ENCODE measurements at regions not wholly inside any gene's neighbourhood (a gene's known extent, or its start where the extent isn't known, plus 50 kb on each side); places are given as distances from the start of the nearest gene placed in this dataset.

DNA sequence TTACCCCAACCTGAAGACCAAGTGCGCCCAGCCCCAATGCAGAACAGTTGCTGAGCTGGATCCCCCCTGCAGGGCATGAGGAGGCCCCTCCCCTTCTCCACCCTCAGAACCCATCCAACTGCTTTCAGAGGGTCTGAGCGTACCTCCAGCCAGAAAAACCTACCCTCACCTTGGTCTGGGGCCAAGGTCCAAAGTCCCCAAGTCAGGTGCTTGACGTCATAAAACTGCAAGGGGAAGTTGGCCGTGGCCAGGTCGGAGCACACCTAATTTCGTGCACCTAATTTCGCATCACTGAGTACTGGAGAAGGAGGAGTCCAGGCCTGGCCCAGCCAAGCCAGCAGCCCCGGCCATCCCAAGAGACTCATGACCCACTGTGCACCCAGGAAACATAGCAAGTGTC, 289.8 kb downstream of the CTTN start:
- no peak for DNase-seq

DNA sequence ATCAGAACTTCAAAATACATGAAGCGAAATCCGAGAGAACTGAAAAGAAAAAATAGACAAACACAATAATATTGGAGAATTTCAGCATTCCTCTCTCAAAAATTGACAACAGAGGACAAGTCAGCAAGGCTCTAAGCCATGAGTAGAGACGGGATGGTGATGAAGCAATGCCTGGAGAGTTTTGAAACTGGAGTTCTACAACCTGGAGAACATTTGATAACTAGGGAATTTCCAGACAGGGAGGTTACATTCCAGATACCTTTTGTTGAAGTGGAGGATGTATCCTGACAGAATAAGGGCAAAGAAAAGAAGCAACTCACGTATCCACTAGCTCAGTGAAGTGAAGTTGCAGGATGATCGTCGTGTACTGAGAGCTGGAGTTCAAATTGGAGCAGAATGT, 291.4 kb downstream of the CTTN start:
- no peak for DNase-seq

DNA sequence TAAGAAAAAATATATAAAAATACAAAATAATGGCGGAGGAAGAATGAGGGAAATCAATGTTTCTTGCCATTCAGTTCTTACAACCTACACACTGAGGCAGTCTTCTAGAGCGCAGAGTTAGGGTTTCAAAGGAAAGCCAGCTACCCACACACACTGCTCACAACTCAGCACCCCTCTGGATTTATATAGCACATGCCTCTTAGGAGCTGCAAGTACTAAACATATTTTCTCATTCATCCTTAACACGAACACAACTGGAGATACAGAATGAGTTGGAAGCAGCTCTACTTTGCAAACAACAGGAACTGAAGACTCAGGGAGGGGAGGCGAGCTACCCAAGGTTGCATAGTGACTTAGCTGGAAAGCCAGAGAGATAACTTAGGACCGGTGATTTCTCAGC, 293.8 kb downstream of the CTTN start:
- DNase-seq = no peak

DNA sequence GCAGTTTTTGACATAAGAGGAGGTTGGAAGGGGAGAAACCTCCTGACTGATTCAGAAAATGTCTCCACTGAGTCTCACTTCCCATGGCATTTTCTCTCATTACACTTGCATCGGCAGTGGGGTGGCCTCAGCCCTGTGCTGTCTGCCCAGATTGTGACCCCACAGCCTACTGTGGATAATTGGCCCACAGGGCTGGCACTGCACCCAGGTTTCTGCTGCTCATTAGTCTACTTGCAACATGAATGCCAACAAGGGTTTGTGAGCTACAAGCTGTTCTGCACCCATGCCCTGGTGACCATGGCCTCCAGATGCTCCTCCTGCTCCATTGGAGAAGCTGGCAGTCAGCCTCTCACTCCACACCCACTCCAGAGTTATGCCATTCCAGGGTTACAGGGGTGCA, 296.0 kb downstream of the CTTN start:
- DNase-seq = no peak

DNA sequence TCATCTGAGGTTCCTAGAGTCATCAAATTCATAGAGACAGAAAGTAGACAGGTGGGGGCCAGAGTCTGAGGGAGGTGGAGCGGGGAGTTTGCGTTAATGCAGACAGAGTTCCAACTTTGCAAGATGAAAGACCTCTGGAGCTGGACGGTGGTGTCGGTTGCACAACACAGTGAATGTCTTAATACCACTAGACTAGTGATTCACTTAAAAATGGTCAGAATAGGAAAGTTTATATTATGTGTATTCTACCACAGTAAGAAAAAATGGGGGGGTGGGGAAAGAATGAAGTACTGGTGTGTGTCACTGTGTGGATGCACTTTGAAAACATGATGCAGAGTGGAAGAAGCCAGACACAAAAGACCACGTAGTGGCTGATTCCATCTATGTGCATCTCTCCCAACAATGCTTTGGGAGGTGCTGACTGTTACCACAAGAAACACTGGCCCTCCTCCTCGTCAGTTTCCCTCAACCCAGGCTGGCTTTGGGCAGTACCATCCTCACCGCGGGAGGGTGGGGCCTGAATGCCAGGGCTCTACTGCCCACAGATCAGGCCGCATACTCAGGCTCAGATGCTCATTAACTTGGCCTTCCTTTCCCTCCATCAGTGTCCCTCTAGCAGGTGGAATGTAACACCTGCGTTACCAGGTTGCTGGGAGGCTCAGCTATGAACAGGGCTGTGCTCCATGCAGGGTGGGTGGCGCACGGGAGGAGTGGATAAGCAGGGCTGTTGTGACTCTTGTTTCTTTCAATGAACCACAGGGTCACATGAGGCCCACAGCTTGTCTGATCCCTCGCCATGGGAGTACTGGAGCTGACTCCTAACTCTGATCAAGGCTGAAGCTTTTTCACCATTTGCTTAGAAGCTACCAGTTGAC, 297.0 kb downstream of the CTTN start:
- no peak for DNase-seq

DNA sequence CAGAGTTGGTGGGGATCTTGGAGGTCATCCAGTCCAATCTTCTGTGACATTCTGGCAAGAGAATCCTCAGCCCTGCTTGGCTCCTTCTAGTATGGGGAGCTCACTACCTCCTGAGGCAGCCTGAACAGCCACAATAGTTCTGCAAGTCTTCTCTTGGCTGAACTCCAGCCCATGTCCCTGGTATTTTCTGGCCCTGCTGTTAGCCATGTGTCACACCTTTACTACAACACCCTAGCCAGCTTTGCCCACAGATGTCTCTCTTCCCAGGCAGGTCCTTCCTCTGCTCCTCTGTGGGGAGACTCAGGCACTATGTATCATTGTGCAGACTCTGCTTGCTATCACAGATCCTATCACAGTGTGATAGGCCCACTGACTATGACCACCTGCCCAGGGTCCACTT, 297.7 kb downstream of the CTTN start:
- no peak for DNase-seq

DNA sequence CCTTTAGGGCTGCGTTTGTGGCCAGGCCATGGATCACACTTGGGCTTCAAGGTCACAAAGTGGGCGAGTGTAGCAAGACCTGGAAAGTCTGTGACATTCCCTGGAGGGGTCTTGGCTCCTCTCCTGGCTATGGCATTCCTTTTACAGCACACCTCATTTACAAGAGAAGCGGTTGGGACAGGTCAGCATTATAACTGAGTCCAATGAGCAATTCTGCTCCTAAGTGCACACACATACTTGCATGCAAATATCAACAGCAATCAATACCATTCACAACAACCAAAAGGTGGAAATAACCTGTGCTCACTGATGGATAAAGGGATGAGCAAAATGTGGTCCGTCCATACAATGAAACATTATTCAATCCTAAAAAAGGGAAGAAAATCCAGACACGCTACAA, 298.2 kb downstream of the CTTN start:
- DNase-seq = no peak

DNA sequence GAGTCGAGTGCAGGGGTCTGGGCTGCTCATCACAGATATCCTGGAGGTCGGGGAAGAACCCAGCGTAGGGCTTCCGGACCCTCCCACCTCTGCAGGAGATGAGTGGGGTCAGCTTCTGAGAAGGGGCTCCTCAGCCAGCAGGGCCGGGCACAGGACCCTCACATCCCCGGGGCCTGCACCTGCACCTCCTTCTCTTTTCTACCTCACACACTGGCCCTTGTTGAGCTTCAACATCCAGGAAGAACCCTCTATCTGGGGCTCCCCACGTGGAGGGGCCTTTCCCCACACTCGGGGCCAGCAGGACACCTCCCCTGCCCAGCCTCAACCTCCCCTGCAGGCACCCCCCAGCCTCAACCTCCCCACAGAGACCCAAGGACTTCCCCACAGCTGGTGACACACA, 299.4 kb downstream of the CTTN start:
- no peak for DNase-seq

DNA sequence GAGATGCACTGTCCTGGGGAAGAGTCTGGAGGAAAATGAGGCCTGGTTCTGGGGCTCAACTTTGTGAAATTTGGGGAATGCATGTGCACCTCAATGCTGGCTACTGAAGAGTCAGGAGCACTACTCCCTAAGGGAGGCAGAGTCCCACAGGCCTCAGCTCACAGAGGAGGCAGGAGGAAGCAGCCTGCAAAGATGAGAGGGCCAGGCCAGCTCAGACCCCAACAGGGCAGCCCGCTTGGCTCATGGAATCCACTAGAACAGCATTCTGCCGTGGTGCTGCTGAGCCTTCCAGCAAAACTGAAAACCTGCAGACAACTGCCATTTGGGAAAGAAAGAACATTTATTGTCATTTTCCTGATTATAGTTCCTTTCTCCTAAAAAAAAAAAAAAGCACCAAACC, 300.5 kb downstream of the CTTN start:
- DNase-seq = no peak

DNA sequence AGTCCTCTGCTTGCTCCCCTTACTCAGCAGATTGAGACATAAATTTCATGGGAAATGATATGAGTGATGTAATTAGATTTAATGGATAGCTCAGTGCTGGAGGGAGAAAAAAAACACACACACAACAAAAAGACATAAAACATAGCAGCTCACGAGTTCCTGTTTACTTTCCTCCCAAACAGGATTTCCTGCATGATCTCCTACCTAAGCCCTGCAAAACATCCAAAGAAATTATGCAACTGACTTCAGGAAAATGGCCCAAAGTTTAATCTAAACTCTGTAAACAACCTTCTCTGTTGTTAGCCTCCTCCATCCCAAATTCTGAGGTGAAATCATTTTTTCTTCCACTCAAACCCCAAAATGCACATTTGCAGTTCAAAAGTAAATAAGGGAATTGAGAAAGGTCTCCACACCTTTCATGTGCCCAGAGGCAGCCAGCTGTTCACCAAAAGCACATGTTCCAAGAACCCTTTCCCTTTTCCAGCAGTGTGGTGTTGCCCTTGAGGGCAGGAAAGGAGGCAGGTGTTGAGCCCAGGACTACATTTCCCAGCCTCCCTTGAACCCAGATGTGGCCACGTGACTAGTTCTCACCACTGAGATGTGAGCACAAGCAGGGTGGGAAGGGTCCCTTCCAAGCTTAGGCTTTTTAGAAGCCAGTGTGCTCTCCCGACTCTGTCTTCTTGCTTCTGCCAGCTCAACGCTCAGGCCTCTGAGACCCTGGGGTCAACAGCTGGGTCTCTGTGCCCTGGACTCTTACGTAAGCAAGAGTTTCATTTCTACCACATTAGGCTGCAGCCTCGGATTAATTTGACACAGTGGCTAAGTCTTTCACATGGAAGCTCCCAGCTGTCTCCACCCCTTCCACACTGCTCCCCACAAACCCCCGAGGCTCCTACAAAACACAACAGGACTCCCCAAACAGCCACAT, 301.2 kb downstream of the CTTN start:
- DNase-seq = no peak

DNA sequence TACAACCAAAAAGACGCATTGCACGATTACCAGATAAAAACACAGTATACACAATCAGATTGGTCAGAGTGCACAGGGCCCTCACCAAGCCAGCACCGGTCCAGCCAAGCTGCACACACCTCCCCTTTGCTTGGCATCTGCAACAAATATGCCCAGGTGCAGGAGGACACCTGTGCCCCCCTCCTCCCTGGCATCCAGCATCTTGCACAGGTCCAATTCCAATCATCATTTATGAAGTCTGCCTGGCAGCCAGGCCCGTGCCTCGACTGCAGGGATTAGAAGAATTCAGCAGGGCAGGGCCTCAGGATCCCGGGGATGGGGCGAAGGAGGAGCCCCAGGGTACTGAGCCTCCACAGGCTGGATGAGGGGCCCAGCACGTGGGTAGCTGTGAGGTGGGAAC, 302.1 kb downstream of the CTTN start:
- DNase-seq = no peak

DNA sequence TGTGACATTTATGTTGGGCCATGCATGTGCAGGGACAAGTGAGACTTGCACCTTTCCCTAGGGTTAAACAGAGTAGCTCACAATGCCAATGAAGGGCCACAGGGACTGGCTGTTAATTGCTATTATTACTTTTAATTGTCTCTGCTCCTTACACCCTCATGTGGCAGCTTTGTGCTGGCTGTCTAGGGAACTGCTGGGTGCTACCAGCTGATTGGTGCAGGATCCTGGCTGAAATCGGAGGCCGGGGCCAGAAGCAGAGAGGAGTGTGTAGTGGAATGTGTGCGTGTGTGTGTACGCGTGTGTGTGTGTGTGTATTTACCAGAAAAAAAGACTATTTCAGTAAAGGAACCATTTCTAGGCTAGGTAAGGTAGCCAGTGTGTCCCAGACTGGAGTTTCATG, 302.5 kb downstream of the CTTN start:
- no peak for DNase-seq

DNA sequence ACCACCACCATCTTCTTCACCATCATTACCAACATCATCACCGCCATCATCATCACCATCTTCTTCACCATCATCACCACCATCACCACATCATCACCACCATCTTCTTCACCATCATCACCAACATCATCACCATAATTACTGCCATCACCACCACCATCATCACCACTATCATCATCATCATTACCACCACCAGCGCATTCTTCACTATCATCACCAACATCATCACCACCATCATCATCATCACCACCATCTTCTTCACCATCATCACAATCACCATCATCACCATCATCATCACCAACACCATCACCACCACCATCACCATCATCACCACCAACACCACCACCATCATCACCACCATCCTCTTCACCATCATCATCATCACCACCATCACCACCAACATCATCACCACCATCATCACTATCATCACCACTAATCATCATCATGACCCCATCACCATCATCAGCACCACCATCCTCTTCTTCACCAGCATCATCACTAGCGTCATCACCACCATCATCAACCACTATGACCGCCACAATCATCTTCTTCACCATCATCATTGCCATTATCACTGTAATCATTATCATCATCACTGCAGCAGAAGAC, 303.8 kb downstream of the CTTN start:
- DNase-seq = no peak

DNA sequence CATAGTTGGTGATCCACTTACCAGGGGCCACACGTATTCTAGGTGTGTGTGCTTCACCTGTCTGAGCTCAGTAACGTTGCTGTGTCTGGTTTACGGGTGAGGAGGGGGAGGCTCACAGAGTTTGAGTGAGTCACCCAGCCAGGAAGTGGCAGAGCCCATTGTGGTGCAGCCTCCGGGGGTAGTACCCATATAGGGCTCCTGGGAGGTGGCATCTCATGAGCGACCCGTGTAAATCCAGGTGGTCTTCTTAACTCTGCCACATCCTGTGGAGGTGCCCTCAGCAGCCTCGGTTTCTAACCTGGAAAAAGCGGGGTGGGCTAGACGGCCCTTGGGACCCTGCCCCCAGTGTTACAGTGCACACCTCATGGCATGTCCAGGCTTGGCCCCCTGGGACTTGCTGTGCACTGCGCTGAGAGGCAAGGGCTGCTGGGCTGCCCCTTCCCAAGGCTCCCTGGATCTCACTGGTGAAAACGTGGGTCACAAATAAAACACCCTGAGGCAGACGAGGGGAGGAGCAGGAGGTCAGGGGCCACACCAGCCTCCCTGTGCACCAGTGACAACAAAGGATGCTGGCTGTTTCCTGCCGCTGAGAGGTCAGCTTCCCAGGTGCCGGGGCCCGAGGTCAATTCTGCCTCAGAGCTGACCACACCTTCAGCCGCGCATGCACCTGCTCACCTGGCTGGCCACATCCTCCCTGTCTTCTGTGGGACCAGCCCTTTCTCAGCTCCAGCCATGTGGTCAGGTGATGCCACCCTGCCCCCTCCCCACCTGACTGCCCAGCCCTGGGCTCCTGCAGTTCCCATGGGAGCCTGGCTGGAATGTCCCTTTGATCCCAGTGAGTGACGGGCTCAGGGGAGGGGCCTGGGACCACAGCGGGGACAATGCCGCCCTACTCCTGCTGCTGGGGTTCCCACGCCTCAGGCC, 305.1 kb downstream of the CTTN start:
- DNase-seq = no peak

DNA sequence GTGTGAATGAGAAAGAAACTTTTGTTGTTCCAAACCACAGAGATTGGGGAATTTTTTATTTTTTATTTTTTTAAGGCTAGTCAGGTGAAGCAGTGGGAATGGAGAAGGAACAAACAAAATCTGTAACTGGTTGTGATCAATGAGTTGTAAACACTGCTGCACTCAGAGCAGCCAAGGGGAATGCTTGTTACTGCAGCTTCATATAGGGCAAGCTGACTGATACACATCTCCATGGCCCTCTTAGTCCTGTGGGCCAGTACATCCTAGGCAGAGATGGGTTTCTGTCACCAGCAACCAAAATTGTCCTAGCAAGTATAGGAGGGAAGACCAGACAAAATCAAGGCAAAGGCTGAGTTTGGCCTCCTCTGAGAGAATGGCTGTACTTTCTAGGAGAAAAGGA, 306.8 kb downstream of the CTTN start:
- no peak for DNase-seq

DNA sequence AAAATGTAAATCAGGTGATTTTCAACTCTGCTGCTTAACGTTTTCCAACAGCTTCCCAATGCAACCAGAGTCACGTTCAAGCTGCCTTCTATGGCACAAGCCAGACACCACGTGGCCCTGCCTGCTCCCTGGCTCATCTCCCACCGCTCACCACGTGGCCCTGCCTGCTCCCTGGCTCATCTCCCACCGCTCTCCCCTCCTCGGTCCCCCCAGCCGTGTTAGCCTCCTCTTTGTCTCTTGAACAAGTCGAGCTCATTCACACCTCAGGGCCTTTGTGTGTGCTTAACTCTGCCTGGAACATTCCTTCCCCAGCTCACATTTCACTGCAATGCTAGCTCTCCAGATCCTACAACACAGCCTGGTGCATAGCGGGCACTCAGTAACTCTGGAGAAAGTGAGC, 307.6 kb downstream of the CTTN start:
- no peak for DNase-seq

DNA sequence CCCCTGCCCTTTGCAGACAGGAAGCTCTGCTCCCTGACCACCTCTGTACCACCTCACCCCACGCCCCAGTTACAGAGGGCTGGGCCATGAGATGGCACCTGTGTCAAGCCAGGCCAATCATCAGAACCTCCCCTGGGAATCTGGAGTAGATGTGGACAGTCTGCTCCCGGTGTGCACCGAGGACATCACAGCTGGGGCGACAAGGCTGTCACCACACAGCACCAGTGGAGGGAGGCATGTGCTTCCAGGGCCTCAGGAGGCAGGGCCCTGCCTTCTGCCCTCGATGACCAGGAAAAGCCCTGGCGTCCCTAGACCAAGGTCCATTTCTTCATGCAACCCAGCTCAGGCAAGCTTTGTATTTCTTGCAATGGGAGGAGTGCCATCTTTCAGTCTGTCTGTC, 309.5 kb downstream of the CTTN start:
- no peak for DNase-seq

DNA sequence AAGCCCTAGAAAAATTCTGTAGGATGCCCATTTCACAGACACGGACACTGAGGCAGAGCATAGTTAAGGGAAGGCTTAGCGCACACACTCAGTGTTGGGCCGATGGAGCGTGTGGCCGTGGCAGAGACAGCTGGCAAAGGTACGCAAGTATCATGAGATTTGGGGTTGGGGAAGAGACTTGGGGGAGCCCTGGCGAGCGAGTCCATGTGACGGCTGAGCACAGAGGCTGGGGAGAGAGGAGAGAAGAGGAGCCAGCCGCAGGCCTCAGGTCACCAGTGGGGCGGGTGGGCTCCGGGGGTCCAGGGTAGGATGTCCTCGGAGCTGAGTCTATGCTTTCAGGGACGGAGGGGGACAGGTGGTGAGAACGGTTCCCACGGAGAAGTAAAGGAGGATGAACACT, 311.3 kb downstream of the CTTN start:
- DNase-seq = no peak

DNA sequence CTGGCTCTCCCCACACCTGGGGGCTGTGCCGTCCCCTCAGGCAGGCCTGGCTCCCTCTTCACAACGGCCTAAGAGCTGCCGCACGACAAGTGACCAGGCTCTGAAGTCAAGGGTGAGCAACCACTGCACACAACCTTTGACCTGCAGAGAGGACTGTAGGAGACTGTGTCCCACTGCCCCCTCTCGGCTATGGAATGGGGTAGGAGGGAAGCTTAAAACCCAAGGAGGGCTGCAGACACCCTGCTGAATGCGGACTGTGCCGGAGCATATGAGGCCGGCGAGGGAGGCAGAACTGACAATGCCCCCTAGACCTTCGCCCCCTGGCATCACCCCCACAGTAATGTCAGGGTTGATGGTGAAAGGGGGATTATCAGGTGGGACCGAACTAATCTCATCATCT, 311.9 kb downstream of the CTTN start:
- DNase-seq = no peak

DNA sequence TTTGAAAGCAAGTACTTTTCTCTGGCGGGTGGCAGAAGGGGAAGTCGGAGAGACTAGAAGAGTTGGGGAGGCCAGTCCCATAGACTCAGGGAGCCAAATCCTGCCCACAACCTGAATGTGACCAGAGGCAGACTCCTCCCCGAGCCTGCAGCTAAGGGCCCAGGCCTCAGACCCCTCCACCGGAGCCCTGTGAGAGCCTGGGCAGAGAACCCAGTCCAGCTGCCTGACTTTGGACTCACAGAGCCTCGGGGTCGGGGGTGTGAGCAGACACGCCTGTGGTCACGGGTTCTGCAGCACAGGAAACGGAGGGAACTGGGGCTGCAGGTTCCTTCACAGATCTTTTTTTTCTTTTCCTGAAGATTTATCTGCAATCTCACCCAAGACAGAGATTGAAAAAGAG, 312.3 kb downstream of the CTTN start:
- DNase-seq = no peak

DNA sequence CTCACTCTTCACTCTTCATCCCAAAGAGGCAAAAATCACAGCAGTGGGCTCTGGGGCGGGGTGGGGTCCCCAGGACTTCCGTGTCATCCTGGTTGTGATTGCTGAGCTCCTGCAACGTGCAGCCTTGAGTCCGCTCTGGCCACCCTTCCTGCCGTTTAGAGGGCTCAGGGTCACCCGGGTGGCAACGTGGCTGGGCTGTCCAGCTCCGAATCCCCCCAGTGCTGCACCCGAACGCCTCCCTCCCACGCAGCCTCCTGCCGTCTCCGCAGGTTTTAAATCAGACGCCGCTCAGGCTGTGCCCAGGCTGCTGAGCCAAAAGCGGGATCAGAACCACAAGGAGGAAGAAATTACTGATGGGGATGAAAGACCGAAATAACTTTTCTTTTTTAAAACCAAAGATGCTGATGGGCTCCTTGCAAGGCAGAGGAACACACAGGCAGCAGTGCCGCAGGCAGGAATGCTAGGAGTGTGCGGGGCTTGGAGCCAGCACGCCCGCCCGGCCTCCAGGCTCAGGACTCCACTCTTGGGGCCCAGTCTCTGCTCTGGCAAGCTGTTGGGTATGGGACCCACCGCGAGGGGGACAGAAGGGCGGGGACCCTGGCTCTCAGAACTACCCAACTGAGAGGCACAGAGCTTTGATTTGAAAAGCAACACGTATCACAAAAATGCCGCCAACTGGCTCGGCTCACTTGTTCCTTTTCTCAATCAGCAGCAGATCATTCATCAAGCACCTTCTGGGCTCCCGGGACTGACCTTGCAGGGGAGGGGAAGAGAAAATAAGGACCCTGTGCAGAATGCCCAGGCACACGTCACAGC, 313.0 kb downstream of the CTTN start:
- DNase-seq = no peak

DNA sequence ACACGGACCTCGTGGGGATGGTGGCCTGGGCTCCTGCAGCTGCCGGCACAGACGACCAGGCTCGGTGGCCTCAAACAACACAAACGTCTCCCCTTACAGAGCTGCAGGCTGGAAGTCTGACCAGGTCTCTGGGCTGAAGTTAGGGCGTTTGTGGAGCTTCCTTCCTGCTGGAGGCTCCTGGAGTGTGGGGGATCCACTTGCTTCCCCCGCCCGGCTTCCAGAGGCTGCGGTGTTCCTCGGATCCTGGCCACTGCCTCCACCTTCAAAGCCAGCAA, 313.5 kb downstream of the CTTN start:
- DNase-seq = no peak

Measured in activated CD4-positive, alpha-beta T cell treated with anti-CD3 and anti-CD28 coated beads for 48 hours (primary cell).